Activated CD4-positive, CD25-positive, alpha-beta regulatory T cell (primary cell): ENCODE measurements at regions not wholly inside any gene's neighbourhood (a gene's known extent, or its start where the extent isn't known, plus 50 kb on each side); places are given as distances from the start of the nearest gene placed in this dataset.
"Not testable (repeated sequence)": the region's sequence is repeated elsewhere in the genome, so short reads cannot be mapped to it uniquely, and the experiment has no call there.

Source experiments
- DNase-seq, 4 experiments: peaks; one replicate each; lab custom pipeline; 2025; lab: John Stamatoyannopoulos, UW

GRCh38 chr22:23437779-23438178 is 142.3 kb downstream of the IGLL1 start:
- no peak for DNase-seq

- not testable (repeated sequence) for DNase-seq
These were observed 143.0 kb downstream of the IGLL1 start for GRCh38 chr22:23437107-23437395.

- not testable (repeated sequence) for DNase-seq
These were observed 143.6 kb downstream of the IGLL1 start for GRCh38 chr22:23436354-23437106.

GRCh38 chr22:23435186-23435585 is 144.9 kb downstream of the IGLL1 start:
- not testable (repeated sequence) for DNase-seq

- DNase-seq = not testable (repeated sequence)
These were observed 145.8 kb downstream of the IGLL1 start for GRCh38 chr22:23434198-23434830.

- DNase-seq = not testable (repeated sequence)
These were observed 146.7 kb downstream of the IGLL1 start for GRCh38 chr22:23433127-23434005.

GRCh38 chr22:23432719-23433118 is 147.4 kb downstream of the IGLL1 start:
- not testable (repeated sequence) for DNase-seq

- DNase-seq = no peak
These were observed 148.6 kb downstream of the IGLL1 start for GRCh38 chr22:23431337-23432072.

- not testable (repeated sequence) for DNase-seq
These were observed 155.5 kb downstream of the IGLL1 start for GRCh38 chr22:23424551-23425068.

- DNase-seq = no peak
These were observed 156.1 kb downstream of the IGLL1 start for GRCh38 chr22:23424031-23424430.

- not testable (repeated sequence) for DNase-seq
These were observed 157.8 kb downstream of the IGLL1 start for GRCh38 chr22:23422281-23422680.

- DNase-seq = not testable (repeated sequence)
These were observed 158.8 kb downstream of the IGLL1 start for GRCh38 chr22:23421300-23421699.

GRCh38 chr22:23419931-23420330 is 160.2 kb downstream of the IGLL1 start:
- no peak for DNase-seq

GRCh38 chr22:23419171-23419570 is 160.9 kb downstream of the IGLL1 start:
- DNase-seq = no peak

GRCh38 chr22:23418159-23418788 is 161.8 kb downstream of the IGLL1 start:
- no peak for DNase-seq

- DNase-seq = not testable (repeated sequence)
These were observed 162.8 kb downstream of the IGLL1 start for GRCh38 chr22:23417327-23417726.

GRCh38 chr22:23416169-23416690 is 163.9 kb downstream of the IGLL1 start:
- DNase-seq = not testable (repeated sequence)

GRCh38 chr22:23415490-23415851 is 164.6 kb downstream of the IGLL1 start:
- DNase-seq = no peak

GRCh38 chr22:23414727-23415489 is 165.2 kb downstream of the IGLL1 start:
- no peak for DNase-seq

- no peak for DNase-seq
These were observed 168.4 kb downstream of the IGLL1 start for GRCh38 chr22:23411739-23412138.
